Activated gamma-delta T cell (primary cell): ENCODE measurements at regions not wholly inside any gene's neighbourhood (a gene's known extent, or its start where the extent isn't known, plus 50 kb on each side); places are given as distances from the start of the nearest gene placed in this dataset.
"Not testable (repeated sequence)": the region's sequence is repeated elsewhere in the genome, so short reads cannot be mapped to it uniquely, and the experiment has no call there.

Source experiments
- DNase-seq: peaks from one replicate; lab custom pipeline; 2025; lab: John Stamatoyannopoulos, UW

- no peak for DNase-seq
Observed at GRCh38 chrX:140163371-140164159, 198.2 kb upstream of the CXorf66 start.

- no peak for DNase-seq
Observed at GRCh38 chrX:140157611-140158010, 192.3 kb upstream of the CXorf66 start.

GRCh38 chrX:140157143-140157542 lies 191.8 kb upstream of the CXorf66 start:
- DNase-seq = no peak

- no peak for DNase-seq
Observed at GRCh38 chrX:140151316-140151715, 186.0 kb upstream of the CXorf66 start.

GRCh38 chrX:140149761-140150160 lies 184.4 kb upstream of the CXorf66 start:
- no peak for DNase-seq

GRCh38 chrX:140141444-140142029 lies 176.2 kb upstream of the CXorf66 start:
- no peak for DNase-seq

GRCh38 chrX:140138492-140138891 lies 173.2 kb upstream of the CXorf66 start:
- DNase-seq = not testable (repeated sequence)

GRCh38 chrX:140138065-140138464 lies 172.7 kb upstream of the CXorf66 start:
- not testable (repeated sequence) for DNase-seq

- DNase-seq = no peak
Observed at GRCh38 chrX:140132937-140133336, 167.6 kb upstream of the CXorf66 start.

GRCh38 chrX:140123446-140123845 lies 158.1 kb upstream of the CXorf66 start:
- no peak for DNase-seq

- DNase-seq = not testable (repeated sequence)
Observed at GRCh38 chrX:140114059-140114458, 148.7 kb upstream of the CXorf66 start.

- no peak for DNase-seq
Observed at GRCh38 chrX:140110081-140110650, 144.8 kb upstream of the CXorf66 start.

GRCh38 chrX:140104760-140105159 lies 139.4 kb upstream of the CXorf66 start:
- DNase-seq = no peak

GRCh38 chrX:140099221-140099620 lies 133.9 kb upstream of the CXorf66 start:
- DNase-seq = no peak

GRCh38 chrX:140092121-140092520 lies 126.8 kb upstream of the CXorf66 start:
- DNase-seq = peak; percentile 4

GRCh38 chrX:140091125-140091886 lies 126.0 kb upstream of the CXorf66 start:
- DNase-seq = peak; percentile 6

GRCh38 chrX:140090800-140091124 lies 125.4 kb upstream of the CXorf66 start:
- DNase-seq = no peak

GRCh38 chrX:140088438-140088837 lies 123.1 kb upstream of the CXorf66 start:
- no peak for DNase-seq

- DNase-seq = no peak
Observed at GRCh38 chrX:140087875-140088274, 122.6 kb upstream of the CXorf66 start.

- DNase-seq = no peak
Observed at GRCh38 chrX:140086691-140087090, 121.4 kb upstream of the CXorf66 start.

- not testable (repeated sequence) for DNase-seq
Observed at GRCh38 chrX:140074851-140075250, 109.5 kb upstream of the CXorf66 start.

GRCh38 chrX:140071037-140071436 lies 105.7 kb upstream of the CXorf66 start:
- no peak for DNase-seq
